HG03558 (cell line): ENCODE measurements at regions not wholly inside any gene's neighbourhood (a gene's known extent, or its start where the extent isn't known, plus 50 kb on each side); places are given as distances from the start of the nearest gene placed in this dataset.

ENCODE experiments used
- ATAC-seq: cut with Tn5 transposase; IDR thresholded peaks from one replicate; pipeline ENCODE4 v1.9.1; 2021; ENCODE audit warnings: moderate number of reproducible peaks; ENCODE audit not compliant: unreplicated experiment; ENCODE audit errors: extremely low read depth

DNA sequence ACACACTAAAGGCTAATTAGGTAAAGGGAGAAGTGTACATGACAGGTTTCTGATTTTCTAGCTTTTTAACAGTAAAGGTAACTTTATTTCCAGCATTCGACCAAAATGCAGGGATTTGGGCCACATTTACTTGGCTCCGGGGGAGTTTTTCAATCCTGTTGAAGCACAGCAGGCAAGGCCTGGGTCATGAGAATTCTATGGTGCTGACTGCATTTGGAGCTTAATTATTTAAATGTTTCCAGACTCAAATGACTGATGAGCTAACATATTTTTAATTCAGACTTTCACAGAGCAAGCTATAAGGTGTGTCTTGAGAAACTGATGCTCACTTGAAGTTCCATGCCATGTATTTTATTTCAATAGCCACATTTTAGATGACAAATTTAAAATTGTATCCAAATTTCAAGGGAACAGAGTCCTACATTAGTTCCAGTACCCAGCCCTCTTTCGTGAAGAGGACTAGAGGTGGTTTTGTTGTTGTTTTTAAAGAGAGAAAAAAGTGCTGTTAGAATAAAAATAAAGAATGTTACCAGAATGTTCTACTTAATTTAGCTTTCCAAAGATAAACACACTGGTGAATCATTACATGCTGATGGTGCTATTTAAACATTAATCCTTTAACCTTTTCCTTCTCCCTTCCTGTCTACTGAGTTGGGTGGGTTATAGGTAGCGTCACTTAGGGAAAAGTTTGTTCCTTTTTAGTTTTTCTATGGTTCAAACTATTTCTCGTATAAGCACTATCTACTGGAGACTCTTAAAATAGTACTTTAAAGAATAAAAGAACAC is 82.3 kb upstream of the PHACTR2 start:
- no peak for ATAC-seq

DNA sequence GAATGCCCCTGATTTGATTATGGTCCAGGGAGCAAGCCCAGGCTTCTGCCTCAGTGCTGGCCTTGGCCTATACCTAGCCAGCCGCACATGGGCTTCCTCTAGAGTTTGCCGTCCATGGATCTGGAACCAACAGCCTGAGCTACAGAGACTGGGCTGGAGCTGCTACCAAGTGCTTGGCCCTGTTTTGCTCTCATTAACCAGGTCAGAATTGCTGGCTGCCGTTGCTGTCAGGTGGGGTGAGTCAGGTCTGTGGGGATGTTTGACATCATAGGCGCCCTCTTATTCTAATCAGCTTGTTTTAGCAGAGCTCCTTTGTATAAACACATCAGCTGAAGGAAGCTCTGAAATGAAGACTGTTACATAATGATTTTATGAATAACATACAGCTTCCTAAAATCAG is 83.1 kb upstream of the PHACTR2 start:
- ATAC-seq, result no peak

DNA sequence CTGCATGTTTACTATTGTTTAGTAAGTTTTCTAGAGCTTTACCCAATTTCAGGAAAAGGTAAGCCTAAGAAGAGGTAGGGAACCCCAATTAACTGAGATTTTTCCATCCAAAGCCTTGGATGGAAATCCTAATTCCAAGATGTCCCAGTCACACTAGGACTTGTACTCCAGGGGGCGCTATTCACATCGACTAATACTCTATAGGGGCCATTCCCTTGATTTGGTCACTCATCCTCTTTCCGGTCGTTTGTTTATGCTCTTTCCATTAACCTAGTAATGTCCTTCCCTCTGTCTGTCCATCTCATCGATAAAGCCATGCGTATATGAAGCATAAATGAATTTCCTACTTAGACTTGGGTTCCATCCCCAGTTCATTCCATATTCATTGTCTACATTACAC is 80.8 kb upstream of the FUCA2 start:
- no peak for ATAC-seq

DNA sequence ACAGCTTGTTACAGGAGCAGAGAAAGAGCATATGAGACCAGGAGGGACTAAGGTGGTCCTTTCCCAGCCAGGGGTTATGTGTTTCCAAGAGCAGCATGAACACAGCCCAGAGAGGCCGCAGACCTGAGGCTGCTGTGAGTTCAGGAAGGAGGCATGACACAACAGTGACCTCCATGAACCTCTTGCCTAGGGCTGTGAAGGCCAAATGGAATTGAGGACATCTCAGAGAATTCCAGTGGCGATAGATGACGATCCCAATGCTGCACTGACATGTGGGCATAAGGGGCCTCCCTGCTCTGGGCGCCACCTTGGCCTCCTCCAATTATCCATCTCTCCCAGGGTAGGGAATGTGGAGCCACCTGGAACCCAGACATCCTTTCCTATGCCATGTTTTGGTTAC is 79.9 kb upstream of the FUCA2 start:
- no peak for ATAC-seq

DNA sequence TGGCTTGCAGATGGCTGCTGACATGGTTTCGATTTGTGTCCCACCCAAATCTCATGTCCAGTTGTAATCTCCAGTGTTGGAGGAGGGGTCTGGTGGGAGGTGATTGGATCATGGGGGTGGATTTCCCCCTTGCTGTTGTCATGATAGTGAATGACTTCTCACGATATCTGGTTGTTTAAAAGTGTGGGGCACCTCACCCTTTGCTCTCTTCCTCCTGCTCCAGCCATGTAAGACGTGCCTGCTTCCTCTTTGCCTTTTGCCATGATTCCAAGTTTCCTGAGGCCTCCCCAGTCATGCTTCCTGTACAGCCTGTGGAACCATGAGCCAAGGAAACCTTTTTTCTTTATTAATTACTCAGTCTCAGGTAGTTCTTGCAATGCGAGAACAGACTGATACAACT is 77.6 kb upstream of the FUCA2 start:
- no peak for ATAC-seq

DNA sequence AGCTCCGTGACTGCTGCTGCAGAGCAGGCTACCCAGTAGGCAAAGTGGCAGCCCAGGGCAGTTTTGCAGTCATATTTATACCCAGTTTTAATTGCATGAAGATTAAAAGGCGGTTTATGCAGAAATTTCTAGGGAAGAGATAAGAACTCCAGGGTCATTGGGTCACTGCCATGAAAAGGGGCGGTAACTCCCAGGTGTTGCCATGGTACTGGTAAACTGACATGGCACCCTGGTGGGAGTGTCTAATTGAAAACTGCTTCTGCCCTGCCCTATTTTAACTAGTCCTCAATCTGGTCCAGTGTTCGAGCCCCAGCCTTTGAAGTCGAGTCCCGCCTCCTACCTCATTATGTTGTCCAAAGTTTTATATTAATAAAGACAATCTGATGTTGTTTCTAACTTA is 75.0 kb upstream of the FUCA2 start:
- ATAC-seq, result no peak

DNA sequence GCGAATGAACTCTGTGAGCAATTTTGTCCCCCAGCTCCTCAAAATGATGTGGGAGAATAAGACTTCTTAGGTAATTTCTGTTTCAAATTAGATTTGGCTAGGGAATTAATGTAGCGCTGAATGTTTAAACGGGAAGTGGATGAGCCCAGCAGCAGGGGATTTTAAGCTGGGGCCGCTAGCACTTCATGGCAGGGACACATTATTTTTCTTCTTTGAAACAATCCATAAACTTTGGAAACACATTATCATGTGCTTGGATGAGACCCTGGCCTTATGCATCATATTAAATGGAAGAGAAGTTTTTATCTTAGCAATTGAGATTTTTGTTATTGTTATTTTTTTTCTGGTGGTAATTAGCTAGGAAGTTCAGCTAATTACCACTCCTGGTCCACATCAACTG is 74.2 kb upstream of the FUCA2 start:
- ATAC-seq, result no peak

DNA sequence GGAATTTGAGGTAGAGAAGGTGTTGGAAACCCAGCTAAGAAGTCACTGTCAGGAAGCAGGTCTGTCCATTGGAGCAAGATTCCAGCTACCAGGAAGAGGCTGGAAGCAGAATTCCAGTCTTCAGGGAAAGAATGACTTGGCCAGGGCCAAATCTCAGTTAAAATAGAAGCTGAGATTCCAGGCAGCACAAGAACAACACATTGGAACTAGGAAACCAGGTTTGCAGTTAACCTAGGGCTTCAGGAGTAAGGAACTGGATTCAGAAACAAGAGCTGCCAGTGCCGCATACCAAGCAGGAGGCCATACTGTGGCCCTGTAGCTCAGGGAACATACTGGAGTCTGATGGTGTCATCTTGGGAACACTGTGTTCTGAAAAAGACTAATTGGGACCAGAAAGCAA is 73.7 kb upstream of the FUCA2 start:
- ATAC-seq, result no peak

DNA sequence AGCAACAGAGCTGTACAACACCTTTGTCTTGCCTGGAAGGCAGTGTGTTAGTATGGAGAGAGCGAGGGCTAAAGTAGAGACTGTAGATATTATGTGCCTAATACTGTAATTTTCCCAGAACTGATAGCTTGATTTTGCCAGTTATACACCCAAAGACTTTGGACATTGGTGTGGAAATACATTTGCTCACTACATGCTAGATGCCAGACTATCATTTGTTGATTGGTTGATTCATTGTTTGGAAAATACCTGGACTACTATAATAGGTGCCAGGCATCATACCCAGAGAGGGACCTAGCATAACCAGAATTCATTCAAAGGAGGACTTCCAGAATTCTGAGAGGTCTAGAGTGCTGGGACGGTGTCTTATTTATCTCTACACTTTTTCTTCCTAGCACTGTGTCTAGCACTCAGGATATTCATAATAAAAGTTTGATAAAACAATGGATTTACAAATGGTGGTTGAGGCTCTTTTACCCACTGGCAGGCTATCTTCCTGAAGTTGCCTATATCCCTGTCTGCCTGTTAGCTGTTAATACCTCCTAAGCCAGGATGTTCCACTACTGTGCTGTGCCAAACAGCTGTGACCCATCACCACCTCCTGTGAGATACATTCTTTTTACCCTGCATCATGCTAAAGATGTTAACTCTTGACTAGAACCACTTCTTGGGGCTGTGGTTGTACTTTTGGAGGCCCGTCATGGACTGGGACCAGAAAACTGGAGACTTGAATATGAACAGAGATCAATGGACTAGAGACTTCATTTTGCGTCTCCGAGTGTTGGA is 72.2 kb upstream of the FUCA2 start:
- no peak for ATAC-seq

DNA sequence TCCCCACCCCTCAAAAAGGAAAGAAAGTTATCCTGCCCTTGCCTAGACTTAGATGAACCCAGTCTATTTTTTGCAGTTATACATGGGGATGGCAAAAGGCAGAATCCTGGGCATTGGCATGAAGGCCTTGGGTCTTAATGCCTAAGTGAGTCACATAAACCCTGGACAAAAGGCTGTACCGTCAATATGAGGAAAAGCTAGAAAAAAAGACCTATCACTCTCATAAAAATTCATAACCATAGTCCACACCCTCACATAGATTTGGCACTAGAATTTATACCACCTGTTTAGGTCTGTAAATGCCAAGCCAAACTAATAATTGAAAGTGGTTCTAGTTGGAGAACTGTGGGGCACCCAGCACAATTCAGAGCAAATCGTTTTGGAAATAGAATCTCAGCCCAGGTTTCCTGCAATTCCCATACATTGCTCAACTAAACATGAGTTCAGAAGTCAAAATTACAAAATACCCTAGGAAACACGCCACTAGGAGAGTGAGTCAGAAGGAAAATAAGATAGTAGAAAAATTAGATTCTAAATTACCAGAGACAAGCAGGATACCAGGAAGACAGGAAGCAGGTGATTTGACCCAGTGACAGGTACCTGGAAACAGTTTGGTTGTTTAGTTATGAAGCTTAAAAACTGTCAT is 70.4 kb upstream of the FUCA2 start:
- no peak for ATAC-seq

DNA sequence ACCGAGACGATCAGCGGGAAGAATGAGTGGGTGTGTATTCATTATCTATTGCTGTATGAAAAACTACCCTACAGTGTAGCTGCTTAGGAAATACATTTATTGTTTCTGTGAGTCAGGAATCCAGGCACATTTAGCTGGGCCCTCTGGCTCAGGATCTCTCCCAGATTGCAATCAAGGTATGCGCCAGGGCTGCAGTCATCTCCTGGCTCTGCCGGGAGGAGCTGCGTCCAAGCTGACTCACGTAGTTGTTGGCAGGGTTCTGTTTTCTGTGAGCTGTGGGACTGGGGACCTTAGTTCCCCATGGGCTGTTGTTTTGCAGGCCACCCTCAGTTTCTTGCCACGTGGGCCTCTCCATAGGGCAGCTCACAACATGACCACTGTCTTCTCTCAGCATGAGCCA is 68.2 kb upstream of the FUCA2 start:
- ATAC-seq, result no peak

DNA sequence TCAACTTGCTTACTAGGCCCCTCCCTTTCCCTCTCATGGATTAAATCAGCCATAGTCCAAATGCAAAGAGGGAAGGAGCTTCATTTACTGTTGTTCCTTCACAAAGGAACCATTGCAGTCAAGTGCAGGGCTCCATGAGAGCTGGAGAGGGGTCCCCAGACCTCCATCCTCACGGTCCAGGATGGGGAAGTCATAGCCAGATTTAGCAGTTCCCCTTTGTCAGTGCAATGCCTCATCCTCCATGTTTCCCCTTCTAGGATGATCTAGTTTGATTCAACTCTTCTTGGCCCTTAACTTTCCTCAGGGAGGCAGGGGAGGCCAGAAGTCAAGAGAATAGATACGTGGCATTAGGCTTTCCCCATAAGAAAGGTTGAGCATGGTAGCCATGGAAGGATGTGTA is 66.5 kb upstream of the FUCA2 start:
- no peak for ATAC-seq

DNA sequence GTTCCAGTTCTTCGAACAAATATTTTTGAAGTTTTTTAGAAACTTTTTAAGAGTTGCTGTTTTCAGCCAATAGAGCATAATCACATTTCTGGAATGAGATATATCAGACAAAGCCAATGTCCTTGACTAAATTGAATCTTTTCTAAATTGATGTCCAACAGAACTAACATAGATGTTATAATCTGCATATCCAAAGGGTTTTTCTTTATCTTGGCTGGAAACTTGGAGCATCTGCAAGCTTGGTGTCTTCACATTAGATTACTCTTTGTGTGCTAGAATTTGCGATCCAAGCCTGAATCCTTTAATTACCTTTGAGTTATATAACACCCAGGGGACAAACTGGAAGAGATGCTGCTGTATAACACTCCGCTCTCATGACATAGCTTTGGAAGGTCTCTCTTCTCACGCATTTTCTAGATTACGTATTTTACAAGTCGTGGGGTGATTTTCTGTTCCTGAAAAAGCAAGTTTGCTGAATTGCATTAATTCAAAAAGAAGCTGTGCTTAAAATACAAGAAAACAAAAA is 64.4 kb upstream of the FUCA2 start:
- no peak for ATAC-seq

DNA sequence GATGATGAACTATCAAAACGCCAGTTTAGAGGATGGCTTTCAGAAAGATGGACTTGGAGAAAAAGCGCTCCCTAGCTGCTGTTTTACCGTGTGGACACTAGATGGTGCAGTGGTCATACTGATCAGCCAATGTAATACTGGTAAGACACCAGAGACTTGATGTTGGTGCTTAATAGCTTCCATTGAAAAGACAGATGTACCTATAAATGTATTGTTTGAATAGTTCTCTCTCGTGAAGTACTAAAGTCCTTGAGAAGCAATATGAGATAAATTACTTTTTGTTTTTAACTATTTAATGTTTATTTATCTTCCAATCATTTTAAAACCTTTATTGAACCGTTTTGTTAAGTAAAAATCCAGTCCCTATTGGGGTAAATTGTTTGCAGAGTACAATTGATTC is 63.9 kb upstream of the FUCA2 start:
- ATAC-seq, result peak; percentile 70

DNA sequence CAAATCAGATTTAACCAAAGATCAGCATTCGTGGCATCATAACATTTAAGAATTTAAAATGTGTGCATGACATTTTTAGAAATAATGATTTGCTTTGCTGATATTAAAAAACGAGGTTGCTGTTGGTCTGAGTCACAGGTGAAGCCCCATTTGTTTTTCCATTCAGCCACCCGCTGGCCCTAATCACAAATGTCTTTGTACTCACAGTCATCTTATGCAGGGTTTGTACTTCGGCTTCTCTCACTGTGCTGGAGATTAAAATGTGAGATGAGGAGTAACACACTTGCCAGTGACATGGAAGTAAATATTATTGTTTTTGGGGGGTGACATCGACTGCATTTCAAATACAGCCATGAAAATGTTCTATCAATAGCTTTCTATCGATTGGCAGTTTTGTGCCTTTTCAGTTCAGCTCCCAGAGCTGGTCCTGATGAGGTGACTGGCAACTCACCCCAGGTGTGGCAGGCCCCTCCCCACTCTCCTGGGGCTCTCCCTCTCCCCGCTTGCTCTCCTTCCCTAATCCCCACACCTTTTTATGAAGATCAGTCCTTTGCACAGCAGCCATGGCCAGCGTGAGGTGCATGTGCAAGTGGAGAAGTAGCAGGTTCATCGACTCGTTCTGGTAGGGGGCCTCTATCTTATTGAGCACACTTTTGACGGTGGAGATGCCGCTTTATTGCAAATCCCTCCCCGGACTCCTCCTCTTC is 58.8 kb upstream of the FUCA2 start:
- no peak for ATAC-seq

DNA sequence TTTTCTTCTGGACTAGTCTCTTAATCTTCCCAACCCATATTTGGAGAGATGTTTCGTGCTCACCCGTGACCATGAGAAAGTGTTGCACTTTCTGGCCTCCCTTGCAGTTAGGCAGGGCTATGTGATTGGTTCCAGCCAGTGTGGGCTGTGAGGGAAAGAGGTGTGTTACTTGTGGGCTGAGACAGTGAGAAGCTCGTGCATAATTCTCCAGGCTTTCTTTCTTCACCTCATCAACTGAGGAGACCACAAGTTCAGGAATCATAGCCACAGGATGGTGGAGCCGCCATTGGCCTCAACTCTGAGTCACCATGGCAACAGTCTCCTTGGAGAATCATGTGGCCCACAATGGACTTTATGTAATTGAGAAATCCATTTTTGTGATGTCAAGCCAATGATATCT is 57.5 kb upstream of the FUCA2 start:
- ATAC-seq, result no peak

DNA sequence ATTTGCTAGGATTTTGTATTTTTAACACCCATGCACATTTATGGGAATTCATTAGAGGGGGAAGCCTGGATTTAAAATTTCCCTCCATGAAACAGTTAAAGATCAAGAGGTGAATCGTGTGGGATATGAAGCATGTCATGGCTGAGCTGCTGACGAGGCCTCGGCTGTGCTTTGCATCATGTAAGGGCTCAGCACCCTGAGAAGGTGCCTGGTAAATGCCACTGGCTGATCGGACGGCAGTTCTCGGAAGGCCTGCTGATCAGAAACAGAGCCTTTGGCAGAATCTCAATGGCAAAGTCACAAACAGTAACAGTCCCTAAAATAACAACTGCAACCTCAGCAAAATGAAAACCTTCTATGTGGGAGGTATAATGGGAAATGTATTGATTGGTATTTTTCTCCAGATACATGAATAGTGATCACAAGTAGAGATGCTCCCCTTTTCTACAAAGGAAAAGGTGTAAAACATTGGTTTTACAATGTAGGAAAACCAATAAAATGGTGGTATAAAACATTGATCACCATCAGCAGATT is 53.0 kb upstream of the FUCA2 start:
- ATAC-seq, result no peak

DNA sequence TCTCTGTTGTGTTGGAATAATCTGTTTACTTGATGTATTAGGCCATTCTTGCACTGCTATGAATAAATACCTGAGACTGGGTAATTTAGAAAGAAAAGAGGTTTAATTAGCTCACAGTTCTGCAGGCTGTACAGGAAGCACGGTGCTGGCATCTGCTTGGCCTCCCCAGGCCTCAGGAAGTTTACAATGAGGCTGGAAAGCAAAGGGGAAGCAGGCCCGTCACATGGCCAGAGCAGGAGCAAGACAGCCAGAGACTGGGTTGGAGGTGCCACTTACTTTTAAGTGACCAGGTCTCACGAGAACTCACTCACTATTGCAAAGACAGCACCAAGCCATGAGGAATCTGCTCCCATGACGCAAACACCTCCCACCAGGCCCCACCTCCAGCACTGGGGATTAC is 50.6 kb upstream of the FUCA2 start:
- no peak for ATAC-seq
